ENCODE measurements at regions not wholly inside any gene's neighbourhood (a gene's known extent, or its start where the extent isn't known, plus 50 kb on each side); places are given as distances from the start of the nearest gene placed in this dataset.

DNA sequence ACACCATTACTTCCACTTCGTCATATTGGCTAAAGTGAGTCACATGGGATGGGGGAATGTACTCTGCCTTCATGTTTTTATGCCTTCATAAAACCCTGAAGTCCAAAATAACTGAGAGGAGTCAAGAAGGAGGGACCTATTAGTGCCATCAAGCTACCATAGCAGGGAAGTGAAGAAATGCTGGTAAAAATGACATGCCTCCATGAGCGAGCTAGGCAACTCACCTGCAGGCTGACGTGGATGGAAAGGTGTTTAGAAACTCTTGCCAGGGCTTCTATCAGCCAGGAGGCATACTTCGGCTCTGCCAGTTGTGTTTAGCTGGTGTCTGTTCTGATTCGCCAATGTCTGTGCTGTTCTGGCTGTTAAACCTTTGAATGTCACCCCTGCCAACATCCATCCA lies 424.4 kb upstream of the USP24 start:
- TF ChIP-seq, protein P1, sequence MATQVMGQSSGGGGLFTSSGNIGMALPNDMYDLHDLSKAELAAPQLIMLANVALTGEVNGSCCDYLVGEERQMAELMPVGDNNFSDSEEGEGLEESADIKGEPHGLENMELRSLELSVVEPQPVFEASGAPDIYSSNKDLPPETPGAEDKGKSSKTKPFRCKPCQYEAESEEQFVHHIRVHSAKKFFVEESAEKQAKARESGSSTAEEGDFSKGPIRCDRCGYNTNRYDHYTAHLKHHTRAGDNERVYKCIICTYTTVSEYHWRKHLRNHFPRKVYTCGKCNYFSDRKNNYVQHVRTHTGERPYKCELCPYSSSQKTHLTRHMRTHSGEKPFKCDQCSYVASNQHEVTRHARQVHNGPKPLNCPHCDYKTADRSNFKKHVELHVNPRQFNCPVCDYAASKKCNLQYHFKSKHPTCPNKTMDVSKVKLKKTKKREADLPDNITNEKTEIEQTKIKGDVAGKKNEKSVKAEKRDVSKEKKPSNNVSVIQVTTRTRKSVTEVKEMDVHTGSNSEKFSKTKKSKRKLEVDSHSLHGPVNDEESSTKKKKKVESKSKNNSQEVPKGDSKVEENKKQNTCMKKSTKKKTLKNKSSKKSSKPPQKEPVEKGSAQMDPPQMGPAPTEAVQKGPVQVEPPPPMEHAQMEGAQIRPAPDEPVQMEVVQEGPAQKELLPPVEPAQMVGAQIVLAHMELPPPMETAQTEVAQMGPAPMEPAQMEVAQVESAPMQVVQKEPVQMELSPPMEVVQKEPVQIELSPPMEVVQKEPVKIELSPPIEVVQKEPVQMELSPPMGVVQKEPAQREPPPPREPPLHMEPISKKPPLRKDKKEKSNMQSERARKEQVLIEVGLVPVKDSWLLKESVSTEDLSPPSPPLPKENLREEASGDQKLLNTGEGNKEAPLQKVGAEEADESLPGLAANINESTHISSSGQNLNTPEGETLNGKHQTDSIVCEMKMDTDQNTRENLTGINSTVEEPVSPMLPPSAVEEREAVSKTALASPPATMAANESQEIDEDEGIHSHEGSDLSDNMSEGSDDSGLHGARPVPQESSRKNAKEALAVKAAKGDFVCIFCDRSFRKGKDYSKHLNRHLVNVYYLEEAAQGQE (IDR thresholded peaks at IDR 0.05; ENCODE audit: low read depth): no peak
- TF ChIP-seq EP300 (IDR thresholded peaks at IDR 0.05; ENCODE audit: borderline replicate concordance) (no peak), FOXM1 (IDR thresholded peaks at IDR 0.05; ENCODE audit: borderline replicate concordance, low read depth) (no peak), ZBTB7A (IDR thresholded peaks at IDR 0.05; ENCODE audit: low read depth) (no peak), CREB1 (IDR thresholded peaks at IDR 0.05; ENCODE audit: low read depth) (no peak), NFIC (IDR thresholded peaks at IDR 0.05) (no peak), CEBPB (IDR thresholded peaks at IDR 0.05) (no peak)
- TF ChIP-seq, protein P2, sequence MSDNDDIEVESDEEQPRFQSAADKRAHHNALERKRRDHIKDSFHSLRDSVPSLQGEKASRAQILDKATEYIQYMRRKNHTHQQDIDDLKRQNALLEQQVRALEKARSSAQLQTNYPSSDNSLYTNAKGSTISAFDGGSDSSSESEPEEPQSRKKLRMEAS (IDR thresholded peaks at IDR 0.05): no peak

DNA sequence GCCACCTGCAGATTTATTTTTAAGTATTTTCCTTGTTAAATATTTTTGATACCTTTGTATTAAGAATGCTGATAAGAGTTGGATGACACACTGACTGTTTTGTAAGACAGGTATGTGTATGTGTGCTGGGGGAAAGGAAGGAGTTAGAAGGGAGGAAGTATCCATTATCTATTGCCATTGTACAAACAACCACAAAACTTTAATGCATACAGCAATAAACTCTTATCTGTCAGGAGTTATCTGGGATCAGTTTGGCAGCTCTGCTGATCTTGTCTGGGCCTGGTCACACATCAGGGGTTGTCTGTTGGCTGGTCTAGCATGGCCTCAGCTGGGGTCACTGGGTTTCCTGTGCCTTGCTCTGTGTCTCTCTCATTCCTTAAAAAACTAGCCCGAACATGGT lies 423.9 kb upstream of the USP24 start:
- TF ChIP-seq, protein P2 (IDR thresholded peaks at IDR 0.05): no peak
- TF ChIP-seq, protein P3, sequence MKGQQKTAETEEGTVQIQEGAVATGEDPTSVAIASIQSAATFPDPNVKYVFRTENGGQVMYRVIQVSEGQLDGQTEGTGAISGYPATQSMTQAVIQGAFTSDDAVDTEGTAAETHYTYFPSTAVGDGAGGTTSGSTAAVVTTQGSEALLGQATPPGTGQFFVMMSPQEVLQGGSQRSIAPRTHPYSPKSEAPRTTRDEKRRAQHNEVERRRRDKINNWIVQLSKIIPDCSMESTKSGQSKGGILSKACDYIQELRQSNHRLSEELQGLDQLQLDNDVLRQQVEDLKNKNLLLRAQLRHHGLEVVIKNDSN (IDR thresholded peaks at IDR 0.05): no peak
- TF ChIP-seq NFIC (IDR thresholded peaks at IDR 0.05): no peak
- no peak for TF ChIP-seq CREB1 (IDR thresholded peaks at IDR 0.05; ENCODE audit: low read depth)
- no peak for TF ChIP-seq EGR1 (IDR thresholded peaks at IDR 0.05)
- TF ChIP-seq ZBTB7A (IDR thresholded peaks at IDR 0.05; ENCODE audit: low read depth): no peak
- no peak for TF ChIP-seq TEAD4 (IDR thresholded peaks at IDR 0.05)
- no peak for TF ChIP-seq CEBPB (IDR thresholded peaks at IDR 0.05)
- no peak for TF ChIP-seq TCF12 (IDR thresholded peaks at IDR 0.05; ENCODE audit: low read depth)
- TF ChIP-seq TAF1 (IDR thresholded peaks at IDR 0.05; ENCODE audit: low read depth): no peak
- TF ChIP-seq YY1 (IDR thresholded peaks at IDR 0.05; ENCODE audit: low read depth): no peak
- no peak for TF ChIP-seq FOXM1 (IDR thresholded peaks at IDR 0.05; ENCODE audit: borderline replicate concordance, low read depth)
- TF ChIP-seq EP300 (IDR thresholded peaks at IDR 0.05; ENCODE audit: borderline replicate concordance): no peak
- TF ChIP-seq, protein P1 (IDR thresholded peaks at IDR 0.05; ENCODE audit: low read depth): no peak
- no peak for TF ChIP-seq RAD21 (IDR thresholded peaks at IDR 0.05; ENCODE audit: low read depth)

DNA sequence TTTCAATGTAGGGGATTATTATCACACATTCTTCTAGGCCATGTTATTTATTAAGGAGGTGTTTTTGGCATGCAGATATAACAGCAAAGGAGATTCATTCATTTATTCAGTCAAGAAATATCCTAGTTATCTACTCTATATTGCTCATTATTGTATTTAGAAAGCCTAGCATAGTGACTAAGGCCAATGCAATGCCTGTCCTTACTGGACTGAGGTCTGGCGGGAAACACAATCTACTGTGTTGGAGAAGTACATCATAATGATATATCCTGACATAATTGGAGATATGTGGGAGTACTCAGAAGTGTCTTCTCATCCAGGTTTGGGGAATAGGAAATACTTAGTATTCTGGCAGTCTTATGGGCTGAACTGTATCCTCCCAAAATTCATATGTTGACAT lies 421.5 kb upstream of the USP24 start:
- TF ChIP-seq, protein P3 (IDR thresholded peaks at IDR 0.05): no peak
- no peak for TF ChIP-seq YY1 (IDR thresholded peaks at IDR 0.05; ENCODE audit: low read depth)

DNA sequence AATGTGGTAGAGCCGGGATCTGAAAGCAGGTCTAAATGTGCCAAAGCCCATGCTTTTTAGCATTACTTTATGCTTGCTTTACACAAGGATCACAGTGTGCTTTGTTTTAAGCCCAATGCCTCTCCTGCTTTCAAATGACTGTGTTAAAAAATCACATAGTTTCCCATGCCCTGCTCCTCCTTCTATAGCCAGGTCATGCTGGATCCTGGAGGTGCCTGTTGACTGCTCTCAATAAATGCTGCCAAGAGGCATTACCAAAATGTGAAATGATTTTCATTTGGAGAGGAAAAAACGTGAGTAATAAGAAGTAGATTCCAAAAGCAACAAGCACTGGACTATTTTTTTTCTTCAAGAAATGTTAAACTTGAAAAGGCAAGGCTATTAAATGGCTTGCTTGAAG lies 420.7 kb upstream of the USP24 start:
- no peak for TF ChIP-seq FOXM1 (IDR thresholded peaks at IDR 0.05; ENCODE audit: borderline replicate concordance, low read depth)
- TF ChIP-seq, protein P2 (IDR thresholded peaks at IDR 0.05): no peak
- TF ChIP-seq RAD21 (IDR thresholded peaks at IDR 0.05; ENCODE audit: low read depth): no peak
- TF ChIP-seq TAF1 (IDR thresholded peaks at IDR 0.05; ENCODE audit: low read depth): no peak
- TF ChIP-seq TEAD4 (IDR thresholded peaks at IDR 0.05): no peak
- TF ChIP-seq YY1 (IDR thresholded peaks at IDR 0.05; ENCODE audit: low read depth): no peak
- TF ChIP-seq NFIC (IDR thresholded peaks at IDR 0.05): no peak
- no peak for TF ChIP-seq CEBPB (IDR thresholded peaks at IDR 0.05)
- no peak for TF ChIP-seq CREB1 (IDR thresholded peaks at IDR 0.05; ENCODE audit: low read depth)
- no peak for TF ChIP-seq EGR1 (IDR thresholded peaks at IDR 0.05)
- TF ChIP-seq TCF12 (IDR thresholded peaks at IDR 0.05; ENCODE audit: low read depth): no peak
- TF ChIP-seq EP300 (IDR thresholded peaks at IDR 0.05; ENCODE audit: borderline replicate concordance): no peak
- TF ChIP-seq ZBTB7A (IDR thresholded peaks at IDR 0.05; ENCODE audit: low read depth): no peak
- TF ChIP-seq, protein P3 (IDR thresholded peaks at IDR 0.05): no peak
- TF ChIP-seq, protein P1 (IDR thresholded peaks at IDR 0.05; ENCODE audit: low read depth): no peak
